GM08714 (cell line): ENCODE measurements at regions not wholly inside any gene's neighbourhood (a gene's known extent, or its start where the extent isn't known, plus 50 kb on each side); places are given as distances from the start of the nearest gene placed in this dataset.

Experiments
- H3K4me3 ChIP-seq: fragments of 200-500 bp; sonication (Bioruptor generic); 2 replicates; pipeline ENCODE4 v1.5.1; 2014; ENCODE audit warnings: mild to moderate bottlenecking, low read length, inconsistent platforms
- ZNF274 ChIP-seq: IDR thresholded peaks from 2 replicates; pipeline ENCODE4 v1.6.1; 2012; ENCODE audit warnings: mild to moderate bottlenecking, low read depth, low read length

GRCh38 chr1:59230622-59231021 is 66.3 kb upstream of the FGGY start:
- no peak for TF ChIP-seq ZNF274
- no peak overlapping the region for H3K4me3 ChIP-seq

GRCh38 chr1:59232216-59232615 is 64.7 kb upstream of the FGGY start:
- no peak for TF ChIP-seq ZNF274
- H3K4me3 ChIP-seq: no peak overlapping the region

GRCh38 chr1:59233444-59233843 is 63.5 kb upstream of the FGGY start:
- no peak overlapping the region for H3K4me3 ChIP-seq

GRCh38 chr1:59236721-59237545 is 60.0 kb upstream of the FGGY start:
- H3K4me3 ChIP-seq: no peak overlapping the region
- TF ChIP-seq ZNF274: no peak

More at GRCh38 chr1:59233444-59233843, 63.5 kb upstream of the FGGY start:
- TF ChIP-seq ZNF274: no peak

- H3K4me3 ChIP-seq: no peak overlapping the region
- no peak for TF ChIP-seq ZNF274
These were observed 59.0 kb upstream of the FGGY start for GRCh38 chr1:59237900-59238299.

GRCh38 chr1:59238333-59238934 is 58.5 kb upstream of the FGGY start:
- TF ChIP-seq ZNF274: no peak
- no peak overlapping the region for H3K4me3 ChIP-seq

GRCh38 chr1:59238993-59239392 is 57.9 kb upstream of the FGGY start:
- TF ChIP-seq ZNF274: no peak
- no peak overlapping the region for H3K4me3 ChIP-seq

GRCh38 chr1:59241909-59242308 is 55.0 kb upstream of the FGGY start:
- no peak for TF ChIP-seq ZNF274
- no peak overlapping the region for H3K4me3 ChIP-seq

- TF ChIP-seq ZNF274: no peak
- H3K4me3 ChIP-seq: no peak overlapping the region
These were observed 54.5 kb upstream of the FGGY start for GRCh38 chr1:59242370-59242769.

- H3K4me3 ChIP-seq: no peak overlapping the region
- no peak for TF ChIP-seq ZNF274
These were observed 53.3 kb upstream of the FGGY start for GRCh38 chr1:59243550-59243949.

- no peak overlapping the region for H3K4me3 ChIP-seq
- TF ChIP-seq ZNF274: no peak
These were observed 52.9 kb upstream of the FGGY start for GRCh38 chr1:59243978-59244377.

- no peak overlapping the region for H3K4me3 ChIP-seq
- no peak for TF ChIP-seq ZNF274
These were observed 52.0 kb upstream of the FGGY start for GRCh38 chr1:59244891-59245290.
